H54 (cell line): ENCODE measurements at regions not wholly inside any gene's neighbourhood (a gene's known extent, or its start where the extent isn't known, plus 50 kb on each side); places are given as distances from the start of the nearest gene placed in this dataset.

Experiments
- DNase-seq: peaks from one replicate; pipeline ENCODE4 v3.0.0; 2011; ENCODE audit warnings: low spot score, mixed read lengths; ENCODE audit not compliant: insufficient read length
- FAIRE-seq: peaks from 3 replicates; lab custom pipeline; 2011; peaks lifted over from hg19 to GRCh38; lab: Jason Lieb, UNC
- POLR2A ChIP-seq: IDR thresholded peaks from 2 replicates; pipeline ENCODE4 v1.6.1; 2011; ENCODE audit warnings: low read depth, mild to moderate bottlenecking, low read length

GRCh38 chr2:147531269-147531668 lies 313.6 kb upstream of the ACVR2A start:
- no peak for FAIRE-seq
- no peak for DNase-seq
- no peak for TF ChIP-seq POLR2A

DNA sequence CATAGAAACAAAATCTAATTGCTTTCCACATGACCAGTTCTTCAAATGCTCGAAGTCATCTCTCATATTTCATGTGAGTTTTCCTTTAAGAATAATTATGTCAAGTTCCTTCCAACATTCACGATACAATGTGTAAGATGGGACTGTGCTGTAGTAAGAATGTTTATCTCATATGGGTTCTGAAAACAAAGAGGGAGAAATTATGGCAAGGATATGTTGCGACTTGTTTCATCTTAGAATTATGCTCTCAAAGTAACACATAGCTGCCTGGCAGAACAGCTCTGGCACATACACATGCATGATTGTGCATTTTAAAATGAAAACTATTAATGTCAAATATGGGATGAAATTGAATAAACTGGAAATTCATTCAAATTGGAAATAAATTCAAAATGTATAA lies 314.8 kb upstream of the ACVR2A start:
- TF ChIP-seq POLR2A, result no peak
- FAIRE-seq (no peak), DNase-seq (no peak)

- no peak for TF ChIP-seq POLR2A
- no peak for FAIRE-seq
- DNase-seq, result no peak
Observed at GRCh38 chr2:147525819-147526489, 318.9 kb upstream of the ACVR2A start.

DNA sequence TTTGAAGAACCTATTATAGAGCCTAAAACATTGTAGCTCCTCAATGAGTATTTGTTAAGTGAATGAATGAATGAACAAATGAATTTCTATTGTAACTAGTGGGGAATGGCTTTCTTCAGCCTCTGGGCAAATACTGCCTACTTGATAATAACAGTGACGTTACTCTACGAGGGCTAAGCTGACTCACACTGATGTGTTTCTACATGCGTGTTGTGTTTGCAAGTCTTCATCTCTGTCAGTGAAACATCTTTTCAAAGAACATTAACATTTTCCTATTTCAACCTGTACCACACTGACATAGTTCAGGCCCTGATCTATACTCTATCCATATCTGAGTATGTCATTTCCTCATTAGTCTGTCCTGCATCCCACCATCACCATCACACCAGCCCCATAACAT lies 319.9 kb upstream of the ACVR2A start:
- DNase-seq (no peak), FAIRE-seq (peak; percentile 30)
- no peak for TF ChIP-seq POLR2A

- no peak for DNase-seq
- no peak for FAIRE-seq
- TF ChIP-seq POLR2A, result no peak
Observed at GRCh38 chr2:147523415-147523814, 321.4 kb upstream of the ACVR2A start.

DNA sequence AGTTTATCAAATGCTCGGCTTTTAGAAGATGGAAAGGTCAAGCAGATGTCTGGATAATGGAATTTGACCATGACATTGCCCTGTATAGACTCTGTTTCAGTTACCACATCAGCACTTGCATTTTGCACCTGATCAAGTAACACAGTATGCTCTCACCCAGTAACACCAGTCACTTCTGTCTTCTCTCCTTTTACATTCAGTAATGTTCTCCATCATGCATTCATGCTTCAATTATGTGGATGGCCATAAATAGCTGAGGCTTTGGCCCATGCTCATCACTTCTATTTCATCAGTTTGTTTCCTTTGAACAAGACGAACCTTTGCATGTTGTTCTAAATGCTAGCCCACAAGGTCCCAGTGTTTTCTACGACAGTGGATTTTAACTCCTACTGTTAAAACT lies 322.9 kb upstream of the ACVR2A start:
- DNase-seq (no peak), FAIRE-seq (no peak)
- TF ChIP-seq POLR2A, result no peak

GRCh38 chr2:147520817-147521216 lies 324.0 kb upstream of the ACVR2A start:
- FAIRE-seq (no peak), DNase-seq (no peak)
- TF ChIP-seq POLR2A, result no peak

DNA sequence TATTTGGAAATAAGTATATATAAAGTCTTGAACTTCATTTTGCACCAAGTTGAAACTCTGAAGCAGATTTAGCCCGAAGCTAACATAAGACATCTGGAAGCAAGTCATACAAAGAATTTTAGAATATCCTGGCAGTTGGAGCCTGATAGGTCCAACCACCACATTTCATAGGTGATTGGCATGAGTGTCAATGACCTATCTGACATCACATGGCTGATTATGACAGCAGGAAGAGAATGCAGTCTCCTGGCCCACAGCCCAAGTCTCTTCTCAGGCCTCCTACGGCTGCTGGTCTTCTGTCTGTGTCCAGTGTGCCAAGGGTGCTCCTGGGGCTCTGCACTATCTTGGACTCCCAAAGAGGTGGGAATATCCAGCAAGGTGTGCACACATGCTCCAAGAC lies 325.7 kb upstream of the ACVR2A start:
- DNase-seq (no peak), FAIRE-seq (no peak)
- TF ChIP-seq POLR2A, result no peak

GRCh38 chr2:147515213-147515612 lies 329.6 kb upstream of the ACVR2A start:
- no peak for TF ChIP-seq POLR2A
- DNase-seq, result no peak
- no peak for FAIRE-seq

GRCh38 chr2:147512206-147512605 lies 332.6 kb upstream of the ACVR2A start:
- DNase-seq (no peak), FAIRE-seq (no peak)
- TF ChIP-seq POLR2A, result no peak

DNA sequence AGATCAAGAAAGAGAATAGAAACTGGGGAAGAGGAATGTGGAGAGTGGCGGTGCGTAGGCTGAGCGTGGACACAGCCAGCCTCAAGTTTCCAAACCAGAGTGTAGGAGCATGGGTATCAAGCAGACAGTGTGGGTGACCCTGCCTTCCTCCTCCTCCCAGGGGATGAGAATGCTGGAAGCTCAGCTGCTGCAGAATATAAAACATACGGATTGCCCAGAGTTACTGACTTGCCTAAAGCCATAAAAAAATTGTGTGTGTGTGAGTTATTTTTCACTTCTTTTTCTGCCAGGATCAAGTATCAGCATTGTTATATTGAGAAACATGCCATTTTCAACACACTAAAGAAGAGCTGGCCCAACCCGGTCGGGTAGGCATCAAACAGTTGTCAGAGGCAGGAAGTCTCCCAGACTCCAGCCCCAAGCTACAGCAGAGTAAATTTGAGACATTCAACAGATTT lies 333.3 kb upstream of the ACVR2A start:
- DNase-seq (no peak), FAIRE-seq (no peak)
- TF ChIP-seq POLR2A, result no peak

DNA sequence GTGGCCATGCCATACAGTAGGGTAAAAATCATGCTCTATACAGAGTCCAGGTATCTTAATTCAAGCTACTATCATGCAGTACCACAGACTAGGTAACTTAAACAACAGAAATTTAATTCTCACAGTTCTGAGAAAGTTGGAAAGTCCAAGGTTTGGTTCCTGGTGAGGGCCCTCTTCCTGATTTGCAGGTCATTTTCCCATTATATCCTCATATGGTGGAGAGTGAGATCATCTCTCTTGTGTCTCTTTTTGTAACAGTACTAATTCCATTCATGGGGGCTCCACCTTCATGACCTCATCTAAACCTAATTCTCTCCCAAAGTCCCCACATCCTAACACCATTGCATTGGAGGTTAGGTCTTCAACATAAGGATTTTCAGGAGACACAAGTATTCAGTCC lies 335.0 kb upstream of the ACVR2A start:
- DNase-seq (no peak), FAIRE-seq (no peak)
- no peak for TF ChIP-seq POLR2A

- FAIRE-seq, result no peak
- no peak for DNase-seq
- no peak for TF ChIP-seq POLR2A
Observed at GRCh38 chr2:147506889-147507288, 337.9 kb upstream of the ACVR2A start.

DNA sequence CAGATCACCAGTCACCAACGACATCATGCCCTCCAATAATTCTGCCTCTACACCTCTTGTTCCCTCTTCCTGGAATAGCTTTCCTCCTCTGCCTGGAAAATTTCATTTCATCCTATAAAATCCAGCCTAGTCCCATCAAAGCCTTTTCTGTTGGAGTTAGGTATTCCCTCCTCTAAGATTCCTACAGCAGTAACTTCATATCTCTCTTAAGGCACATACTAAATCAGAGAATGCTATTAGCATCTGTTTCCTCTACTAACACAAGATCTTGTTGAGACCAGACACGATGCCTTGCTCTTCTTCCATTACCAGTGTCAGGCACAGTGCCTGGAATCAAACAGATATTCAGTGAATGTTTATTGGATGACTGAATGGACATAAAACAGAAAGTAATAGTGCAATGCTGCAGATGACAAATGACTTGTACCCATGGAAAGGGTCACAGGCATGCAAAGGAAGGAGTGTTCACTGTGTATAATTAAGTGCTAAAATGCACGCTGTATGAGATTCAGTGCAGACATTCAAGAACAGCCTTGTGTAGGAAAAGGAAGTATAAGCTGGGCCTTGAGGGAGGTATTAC lies 342.0 kb upstream of the ACVR2A start:
- no peak for FAIRE-seq
- no peak for TF ChIP-seq POLR2A
- no peak for DNase-seq

- no peak for DNase-seq
- FAIRE-seq, result no peak
- TF ChIP-seq POLR2A, result no peak
Observed at GRCh38 chr2:147501968-147502367, 342.9 kb upstream of the ACVR2A start.
